Panc1 (cell line): ENCODE measurements at regions not wholly inside any gene's neighbourhood (a gene's known extent, or its start where the extent isn't known, plus 50 kb on each side); places are given as distances from the start of the nearest gene placed in this dataset.

Source experiments
- ATAC-seq: fragments of 200-7000 bp; cut with Tn5 transposase; 2 replicates; pipeline ENCODE4 v1.9.1; 2020; ENCODE audit warnings: mild to moderate bottlenecking, moderate library complexity
- BruUV-seq: library from RNA; stranded (reverse); fragments of 400-500 nt; replicated peaks from 2 replicates; lab custom pipeline; 2021; lab: Mats Ljungman, UMichigan
- CTCF ChIA-PET: fragments of 300-600 bp; sonication (Branson Sonifier 250); formaldehyde crosslinking; loops from one replicate; lab custom pipeline; 2022; ENCODE audit warnings: antibody characterized with exemption; lab: Charles Lee
- POLR2A ChIA-PET: fragments of 300-600 bp; sonication (Branson Sonifier 250); formaldehyde crosslinking; loops from one replicate; lab custom pipeline; 2022; ENCODE audit warnings: antibody characterized with exemption; lab: Charles Lee
- DNase-seq: peaks from one replicate; pipeline ENCODE4 v3.0.0-alpha.2; 2010; ENCODE audit warnings: low read depth, low spot score
- H3K27ac ChIP-seq: 2 replicates; pipeline ENCODE4 v1.5.1; 2011; ENCODE audit warnings: mild to moderate bottlenecking, low read length, inconsistent platforms
- H3K27me3 ChIP-seq: fragments of 200-500 bp; sonication (Bioruptor generic); 2 replicates; pipeline ENCODE4 v1.6.0; 2014; ENCODE audit warnings: low read length, inconsistent platforms; ENCODE audit not compliant: control insufficient read depth, insufficient read depth
- H3K36me3 ChIP-seq: fragments of 200-500 bp; sonication (Bioruptor generic); 2 replicates; pipeline ENCODE4 v1.5.1; 2014; ENCODE audit warnings: inconsistent platforms, mild to moderate bottlenecking, low read length, moderate library complexity; ENCODE audit not compliant: control insufficient read depth, insufficient read depth
- H3K4me1 ChIP-seq: 2 replicates; pipeline ENCODE4 v1.5.1; 2011; ENCODE audit warnings: inconsistent platforms, mild to moderate bottlenecking, low read length, moderate library complexity; ENCODE audit not compliant: control insufficient read depth, insufficient read depth
- H3K4me3 ChIP-seq, 2 experiments: 2 replicates each; pipeline ENCODE4 v1.5.1; 2011 to 2012; ENCODE audit warnings: low read depth in 2 of 2, low read length in 2 of 2, mild to moderate bottlenecking in 2 of 2, inconsistent platforms in 1 of 2, moderate library complexity in 1 of 2
- H3K9me3 ChIP-seq: fragments of 200-500 bp; sonication (Bioruptor generic); 2 replicates; pipeline ENCODE4 v1.5.1; 2014; ENCODE audit warnings: low read depth, mild to moderate bottlenecking, inconsistent platforms, low read length, moderate library complexity; ENCODE audit not compliant: control insufficient read depth, insufficient read depth
- POLR2AphosphoS5 ChIP-seq: IDR thresholded peaks from 2 replicates; pipeline ENCODE4 v1.6.1; 2012; ENCODE audit warnings: mild to moderate bottlenecking, low read depth, low read length, moderate library complexity
- SIN3A ChIP-seq: IDR thresholded peaks from 2 replicates; pipeline ENCODE4 v1.6.1; 2012; ENCODE audit warnings: low read depth, mild to moderate bottlenecking, low read length, moderate library complexity, borderline replicate concordance; ENCODE audit not compliant: insufficient read depth
- TCF7L2 ChIP-seq: IDR thresholded peaks from 2 replicates; pipeline ENCODE4 v1.6.1; 2011; ENCODE audit warnings: mild to moderate bottlenecking, low read depth, low read length, inconsistent platforms
- in situ Hi-C: cut with HindIII; loops from 2 replicates; pipeline ENCODE4 v1.10.0; 2016; ENCODE audit warnings: low sequenced_read_pairs, low pct_unique_long_range_greater_than_20kb
- intact Hi-C: fragments of 100-400 bp; cut with micrococcal nuclease; formaldehyde crosslinking; loops from one replicate; pipeline ENCODE4 v1.10.0; 2022; ENCODE audit not compliant: unreplicated experiment
- TF ChIP-seq, protein P1 (sequence below), 2 experiments: IDR thresholded peaks; 2 replicates each; pipeline ENCODE4 v1.6.1; 2011 to 2012; ENCODE audit warnings: low read depth in 2 of 2, control low read depth in 1 of 2, low read length in 1 of 2, mild to moderate bottlenecking in 1 of 2, moderate library complexity in 1 of 2; ENCODE audit not compliant: insufficient read depth in 1 of 2
- TF ChIP-seq, protein P2 (sequence below): fragments of 450-650 bp; IDR thresholded peaks from 2 replicates; pipeline ENCODE4 v1.5.1; 2017; ENCODE audit warnings: mild to moderate bottlenecking

DNA sequence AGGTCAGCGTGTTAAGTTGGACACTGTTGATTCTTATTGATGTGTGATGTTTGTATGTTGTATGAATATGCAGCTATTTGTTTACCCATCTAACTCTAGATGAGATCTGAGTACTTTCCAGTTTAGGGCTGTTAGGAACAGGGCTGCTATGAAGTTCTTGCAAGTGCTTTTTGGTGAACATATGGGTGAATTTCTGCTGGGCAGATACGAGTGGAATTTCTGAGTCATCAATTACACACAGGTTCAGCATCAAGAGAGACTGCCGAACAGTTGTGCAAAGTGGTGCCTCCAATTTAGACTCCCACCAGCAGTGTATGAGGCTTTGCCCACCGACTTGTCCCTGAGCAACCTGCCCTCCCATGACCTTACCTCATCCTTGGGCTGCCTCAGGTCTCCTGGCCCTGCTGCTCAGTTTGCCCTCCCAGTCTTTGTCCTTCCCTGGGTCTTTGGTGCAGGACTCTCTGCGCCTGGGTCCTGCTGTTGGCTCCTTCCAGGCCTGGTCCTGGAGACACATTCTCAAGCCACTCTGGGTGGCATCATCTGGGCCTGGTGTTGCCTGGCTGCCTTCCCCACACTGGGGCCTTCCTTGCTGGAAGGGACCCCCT, 343.6 kb downstream of the PTPRU start:
- Histone ChIP-seq H3K4me1 (no peaks in the 10 kb centered on the region), H3K9me3 (no peaks in the 10 kb centered on the region), H3K27ac (no peak overlapping the region), H3K4me3 (no peak overlapping the region), H3K36me3 (no peaks in the 10 kb centered on the region), H3K27me3 (no peaks in the 10 kb centered on the region)
- ATAC-seq = no peak
- ChIA-PET POLR2A (no interaction called here), CTCF (no interaction called here)
- TF ChIP-seq, protein P1, sequence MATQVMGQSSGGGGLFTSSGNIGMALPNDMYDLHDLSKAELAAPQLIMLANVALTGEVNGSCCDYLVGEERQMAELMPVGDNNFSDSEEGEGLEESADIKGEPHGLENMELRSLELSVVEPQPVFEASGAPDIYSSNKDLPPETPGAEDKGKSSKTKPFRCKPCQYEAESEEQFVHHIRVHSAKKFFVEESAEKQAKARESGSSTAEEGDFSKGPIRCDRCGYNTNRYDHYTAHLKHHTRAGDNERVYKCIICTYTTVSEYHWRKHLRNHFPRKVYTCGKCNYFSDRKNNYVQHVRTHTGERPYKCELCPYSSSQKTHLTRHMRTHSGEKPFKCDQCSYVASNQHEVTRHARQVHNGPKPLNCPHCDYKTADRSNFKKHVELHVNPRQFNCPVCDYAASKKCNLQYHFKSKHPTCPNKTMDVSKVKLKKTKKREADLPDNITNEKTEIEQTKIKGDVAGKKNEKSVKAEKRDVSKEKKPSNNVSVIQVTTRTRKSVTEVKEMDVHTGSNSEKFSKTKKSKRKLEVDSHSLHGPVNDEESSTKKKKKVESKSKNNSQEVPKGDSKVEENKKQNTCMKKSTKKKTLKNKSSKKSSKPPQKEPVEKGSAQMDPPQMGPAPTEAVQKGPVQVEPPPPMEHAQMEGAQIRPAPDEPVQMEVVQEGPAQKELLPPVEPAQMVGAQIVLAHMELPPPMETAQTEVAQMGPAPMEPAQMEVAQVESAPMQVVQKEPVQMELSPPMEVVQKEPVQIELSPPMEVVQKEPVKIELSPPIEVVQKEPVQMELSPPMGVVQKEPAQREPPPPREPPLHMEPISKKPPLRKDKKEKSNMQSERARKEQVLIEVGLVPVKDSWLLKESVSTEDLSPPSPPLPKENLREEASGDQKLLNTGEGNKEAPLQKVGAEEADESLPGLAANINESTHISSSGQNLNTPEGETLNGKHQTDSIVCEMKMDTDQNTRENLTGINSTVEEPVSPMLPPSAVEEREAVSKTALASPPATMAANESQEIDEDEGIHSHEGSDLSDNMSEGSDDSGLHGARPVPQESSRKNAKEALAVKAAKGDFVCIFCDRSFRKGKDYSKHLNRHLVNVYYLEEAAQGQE (IDR thresholded peaks at IDR 0.05; ENCODE audit: insufficient read depth in 1 of 2, low read depth in 2 of 2, low read length in 1 of 2) = no peak
- no peak for TF ChIP-seq SIN3A
- TF ChIP-seq TCF7L2 = no peak
- TF ChIP-seq POLR2AphosphoS5 = no peak
- TF ChIP-seq, protein P2, sequence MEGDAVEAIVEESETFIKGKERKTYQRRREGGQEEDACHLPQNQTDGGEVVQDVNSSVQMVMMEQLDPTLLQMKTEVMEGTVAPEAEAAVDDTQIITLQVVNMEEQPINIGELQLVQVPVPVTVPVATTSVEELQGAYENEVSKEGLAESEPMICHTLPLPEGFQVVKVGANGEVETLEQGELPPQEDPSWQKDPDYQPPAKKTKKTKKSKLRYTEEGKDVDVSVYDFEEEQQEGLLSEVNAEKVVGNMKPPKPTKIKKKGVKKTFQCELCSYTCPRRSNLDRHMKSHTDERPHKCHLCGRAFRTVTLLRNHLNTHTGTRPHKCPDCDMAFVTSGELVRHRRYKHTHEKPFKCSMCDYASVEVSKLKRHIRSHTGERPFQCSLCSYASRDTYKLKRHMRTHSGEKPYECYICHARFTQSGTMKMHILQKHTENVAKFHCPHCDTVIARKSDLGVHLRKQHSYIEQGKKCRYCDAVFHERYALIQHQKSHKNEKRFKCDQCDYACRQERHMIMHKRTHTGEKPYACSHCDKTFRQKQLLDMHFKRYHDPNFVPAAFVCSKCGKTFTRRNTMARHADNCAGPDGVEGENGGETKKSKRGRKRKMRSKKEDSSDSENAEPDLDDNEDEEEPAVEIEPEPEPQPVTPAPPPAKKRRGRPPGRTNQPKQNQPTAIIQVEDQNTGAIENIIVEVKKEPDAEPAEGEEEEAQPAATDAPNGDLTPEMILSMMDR = no peak
- no peak for DNase-seq
- intact Hi-C loops = no loop called here
- BruUV-seq = no TSS peak
- in situ Hi-C loops = no loop called here

DNA sequence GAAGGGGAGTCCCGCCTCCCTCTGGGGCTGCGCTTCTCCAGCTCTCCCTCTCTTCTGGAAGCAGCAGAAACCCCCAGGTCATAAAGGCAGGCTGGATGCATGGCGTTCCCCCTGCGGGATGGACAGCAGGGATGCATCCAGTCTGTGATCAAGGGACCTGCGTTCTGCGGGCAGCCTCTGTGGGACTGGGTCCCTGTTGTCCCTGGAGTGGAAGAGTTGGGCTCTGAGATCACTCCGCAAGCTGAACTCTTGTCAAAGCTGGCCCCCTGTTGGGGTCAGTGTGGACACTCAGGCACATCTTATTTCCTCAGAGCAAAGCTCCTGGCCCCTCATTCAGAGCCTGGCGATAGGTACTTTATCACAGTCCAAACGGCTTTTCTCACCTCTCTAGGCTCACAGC, 341.2 kb downstream of the PTPRU start:
- no TSS peak for BruUV-seq
- DNase-seq = no peak

More for the DNA sequence above, 341.2 kb downstream of the PTPRU start:
- Histone ChIP-seq H3K4me3 (no peak overlapping the region), H3K4me1 (no peaks in the 10 kb centered on the region), H3K9me3 (no peaks in the 10 kb centered on the region), H3K27me3 (no peaks in the 10 kb centered on the region), H3K27ac (no peak overlapping the region), H3K36me3 (no peaks in the 10 kb centered on the region)
- in situ Hi-C loops (no loop called here), intact Hi-C loops (no loop called here)
- no peak for ATAC-seq
- CTCF ChIA-PET = no interaction called here
- POLR2A ChIA-PET = no interaction called here
- TF ChIP-seq, protein P1 (IDR thresholded peaks at IDR 0.05; ENCODE audit: insufficient read depth in 1 of 2, low read depth in 2 of 2, low read length in 1 of 2) = no peak
- TF ChIP-seq, protein P2 = no peak
- no peak for TF ChIP-seq TCF7L2
- TF ChIP-seq SIN3A = no peak
- TF ChIP-seq POLR2AphosphoS5 = no peak
